NCI-H146 (cell line): ENCODE measurements at regions not wholly inside any gene's neighbourhood (a gene's known extent, or its start where the extent isn't known, plus 50 kb on each side); places are given as distances from the start of the nearest gene placed in this dataset.
A peak's percentile ranks its signal among the peaks of the same experiment; 100 is the strongest.
"Not testable (repeated sequence)": the region's sequence is repeated elsewhere in the genome, so short reads cannot be mapped to it uniquely, and the experiment has no call there.

Experiments used
- DNase-seq: peaks from one replicate; lab custom pipeline; 2025; lab: John Stamatoyannopoulos, UW

- no peak for DNase-seq
These were observed 51.2 kb upstream of the PRR5 start for GRCh38 chr22:44650806-44651205.

- no peak for DNase-seq
These were observed 53.0 kb upstream of the PRR5 start for GRCh38 chr22:44648821-44649565.

GRCh38 chr22:44648085-44648820 lies 53.8 kb upstream of the PRR5 start:
- DNase-seq, result no peak

GRCh38 chr22:44647141-44647540 lies 54.9 kb upstream of the PRR5 start:
- no peak for DNase-seq

GRCh38 chr22:44646668-44647067 lies 55.3 kb upstream of the PRR5 start:
- DNase-seq, result no peak

GRCh38 chr22:44646141-44646540 lies 55.9 kb upstream of the PRR5 start:
- DNase-seq, result no peak

- DNase-seq, result no peak
These were observed 56.5 kb upstream of the PRR5 start for GRCh38 chr22:44645531-44645930.

GRCh38 chr22:44645083-44645482 lies 56.9 kb upstream of the PRR5 start:
- peak; percentile 55 for DNase-seq

- DNase-seq, result not testable (repeated sequence)
These were observed 58.4 kb upstream of the PRR5 start for GRCh38 chr22:44643526-44644101.

- DNase-seq, result no peak
These were observed 59.8 kb upstream of the PRR5 start for GRCh38 chr22:44642096-44642644.

- DNase-seq, result no peak
These were observed 61.3 kb upstream of the PRR5 start for GRCh38 chr22:44640618-44641155.

GRCh38 chr22:44639891-44640617 lies 62.0 kb upstream of the PRR5 start:
- DNase-seq, result no peak

GRCh38 chr22:44638971-44639760 lies 62.8 kb upstream of the PRR5 start:
- no peak for DNase-seq

- DNase-seq, result not testable (repeated sequence)
These were observed 65.3 kb upstream of the PRR5 start for GRCh38 chr22:44636502-44637206.

GRCh38 chr22:44635567-44635966 lies 66.4 kb upstream of the PRR5 start:
- not testable (repeated sequence) for DNase-seq

GRCh38 chr22:44634426-44635321 lies 67.3 kb upstream of the PRR5 start:
- DNase-seq, result no peak

- no peak for DNase-seq
These were observed 68.4 kb upstream of the PRR5 start for GRCh38 chr22:44633647-44634046.

- no peak for DNase-seq
These were observed 69.2 kb upstream of the PRR5 start for GRCh38 chr22:44632541-44633396.
